GM23248 (cell line): ENCODE measurements at regions not wholly inside any gene's neighbourhood (a gene's known extent, or its start where the extent isn't known, plus 50 kb on each side); places are given as distances from the start of the nearest gene placed in this dataset.

Source experiments
- DNase-seq: peaks from one replicate; pipeline ENCODE4 v3.0.0-alpha.2; 2015
- H2AFZ ChIP-seq: fragments of 200-600 bp; sonication (generic); 2 replicates; pipeline ENCODE4 v1.6.1; 2016; ENCODE audit warnings: antibody characterized with exemption
- H3F3A ChIP-seq: fragments of 200-600 bp; sonication (generic); 2 replicates; pipeline ENCODE4 v1.6.1; 2016; ENCODE audit warnings: mild to moderate bottlenecking, antibody characterized with exemption, mixed run types; ENCODE audit not compliant: insufficient read depth
- H3K27ac ChIP-seq: fragments of 200-600 bp; sonication (generic); 2 replicates; pipeline ENCODE4 v1.5.1; 2016; ENCODE audit warnings: mild to moderate bottlenecking
- H3K27me3 ChIP-seq: fragments of 200-600 bp; sonication (generic); replicated peaks from 2 replicates; pipeline ENCODE4 v1.6.1; 2016; ENCODE audit warnings: mild to moderate bottlenecking; ENCODE audit not compliant: insufficient read depth
- H3K36me3 ChIP-seq: fragments of 200-600 bp; sonication (generic); 2 replicates; pipeline ENCODE4 v1.6.1; 2016; ENCODE audit warnings: low read depth, mild to moderate bottlenecking
- H3K4me1 ChIP-seq: fragments of 200-600 bp; sonication (generic); 2 replicates; pipeline ENCODE4 v1.6.1; 2016; ENCODE audit warnings: mild to moderate bottlenecking; ENCODE audit not compliant: insufficient read depth
- H3K4me2 ChIP-seq: fragments of 200-600 bp; sonication (generic); one replicate; pipeline ENCODE4 v1.6.1; 2016; ENCODE audit warnings: mild to moderate bottlenecking; ENCODE audit not compliant: unreplicated experiment
- H3K4me3 ChIP-seq: fragments of 200-600 bp; sonication (generic); 2 replicates; pipeline ENCODE4 v1.5.1; 2016; ENCODE audit warnings: mild to moderate bottlenecking
- H3K79me2 ChIP-seq: fragments of 200-600 bp; sonication (generic); 2 replicates; pipeline ENCODE4 v1.6.1; 2016; ENCODE audit warnings: mild to moderate bottlenecking; ENCODE audit not compliant: insufficient read depth
- H3K9ac ChIP-seq: fragments of 200-600 bp; sonication (generic); 2 replicates; pipeline ENCODE4 v1.6.1; 2016; ENCODE audit warnings: mild to moderate bottlenecking
- H3K9me2 ChIP-seq: fragments of 200-600 bp; sonication (generic); 2 replicates; pipeline ENCODE4 v1.6.1; 2016; ENCODE audit warnings: mixed run types, mild to moderate bottlenecking, moderate library complexity; ENCODE audit not compliant: insufficient read depth
- H3K9me3 ChIP-seq: fragments of 200-600 bp; sonication (generic); one replicate; pipeline ENCODE4 v1.6.1; 2017; ENCODE audit warnings: low read depth
- H4K20me1 ChIP-seq: fragments of 200-600 bp; sonication (generic); 2 replicates; pipeline ENCODE4 v1.6.0; 2016; ENCODE audit not compliant: insufficient read depth
- EZH2 ChIP-seq: fragments of 200-600 bp; sonication (generic); IDR thresholded peaks from 2 replicates; pipeline ENCODE4 v1.6.1; 2018; ENCODE audit warnings: antibody characterized with exemption, mild to moderate bottlenecking; ENCODE audit not compliant: insufficient read depth, poor library complexity, severe bottlenecking
- EZH2phosphoT487 ChIP-seq: fragments of 200-600 bp; sonication (generic); IDR thresholded peaks from 2 replicates; pipeline ENCODE4 v1.6.1; 2018; ENCODE audit warnings: antibody characterized with exemption, moderate library complexity, mild to moderate bottlenecking, low read depth; ENCODE audit not compliant: insufficient read depth
- WGBS, 2 experiments: methylation state at CpG; one replicate each; pipeline ENCODE4 v1.1.6; 2015 to 2017; ENCODE audit warnings: low lambda C conversion rate in 2 of 2, low coverage in 1 of 2; ENCODE audit errors: missing lambda C conversion rate in 2 of 2; 5-methylcytosine and 5-hydroxymethylcytosine counted together
- in situ Hi-C: fragments of 300-500 bp; cut with MboI; formaldehyde crosslinking; loops from 2 replicates; pipeline ENCODE4 v1.15.0; 2020

DNA sequence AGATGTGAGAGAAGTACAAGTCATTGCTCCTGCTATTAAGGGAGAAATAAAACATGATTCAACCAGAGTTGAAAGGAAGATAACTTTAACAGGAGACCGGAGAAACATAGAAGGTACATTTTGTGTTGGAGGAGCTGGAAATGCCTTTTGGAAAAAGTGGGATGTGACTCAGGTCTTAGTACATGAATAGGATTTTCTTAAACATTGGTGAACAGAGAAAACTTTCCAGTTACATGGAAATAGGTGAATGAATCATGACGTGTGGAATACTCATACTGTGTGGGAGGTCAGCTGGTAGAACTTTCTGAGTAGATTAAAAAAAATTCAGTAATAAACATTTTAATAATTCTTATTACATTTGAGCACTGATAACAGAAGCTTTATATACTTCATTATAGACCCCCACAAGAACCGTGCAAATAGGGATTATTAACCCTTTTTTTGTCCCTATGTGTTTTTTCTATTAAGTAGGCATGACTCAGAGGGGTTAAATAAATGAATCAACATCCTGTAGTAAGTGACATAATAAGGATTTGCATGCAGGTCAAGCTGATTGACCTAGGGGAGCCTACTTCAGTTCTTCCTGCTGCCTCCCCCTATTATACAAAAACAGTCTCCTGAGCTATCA, 710.5 kb downstream of the NOVA1 start:
- 10 to 12% methylated on average over 3 of the region's 3 CpGs for WGBS, 2 experiments
- in situ Hi-C loops = no loop called here

DNA sequence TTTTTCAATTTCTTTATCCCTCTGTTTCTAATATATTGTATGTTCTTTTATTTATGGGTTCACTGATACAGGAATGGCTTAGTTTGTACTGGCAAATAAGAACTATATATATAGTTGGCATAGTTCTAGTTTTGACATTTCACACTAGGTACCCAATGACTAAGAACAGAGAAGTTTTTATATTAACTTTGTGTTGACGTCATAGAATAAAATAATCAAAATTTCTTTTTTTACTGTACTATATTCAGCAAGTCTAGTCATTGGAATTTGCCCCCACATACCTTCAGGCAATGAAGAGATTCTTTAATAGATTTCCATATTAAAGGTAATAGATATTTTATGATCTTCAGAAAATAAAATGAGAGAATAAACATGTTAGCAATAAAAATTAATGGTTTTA, 713.2 kb downstream of the NOVA1 start:
- 0 out of 2 replicates have a peak, but pooled peaks cover 18% of the 10 kb centered on the region for H3F3A ChIP-seq
- DNase-seq = no peak
- no peaks in the 10 kb centered on the region for H4K20me1 ChIP-seq
- H3K9me3 ChIP-seq = no peaks in the 10 kb centered on the region
- no peaks in the 10 kb centered on the region for H3K9me2 ChIP-seq
- peaks cover 12% of the 10 kb centered on the region for H3K4me1 ChIP-seq
- H3K4me2 ChIP-seq = no peak overlapping the region
- H3K27me3 ChIP-seq = no peaks in the 10 kb centered on the region
- no peaks in the 10 kb centered on the region for H3K79me2 ChIP-seq
- in situ Hi-C loops = no loop called here
- H3K27ac ChIP-seq = no peak overlapping the region
- no peak overlapping the region for H3K4me3 ChIP-seq
- 87 to 100% methylated on average over 1 of the region's 1 CpG for WGBS, 2 experiments
- no peaks in the 10 kb centered on the region for H3K36me3 ChIP-seq
- no peak overlapping the region for H3K9ac ChIP-seq
- no peak overlapping the region for H2AFZ ChIP-seq
- no peak for TF ChIP-seq EZH2

More for the DNA sequence above, 710.5 kb downstream of the NOVA1 start:
- Histone ChIP-seq H3K27me3 (no peaks in the 10 kb centered on the region), H3K9me3 (no peaks in the 10 kb centered on the region), H3K9me2 (no peaks in the 10 kb centered on the region), H3K36me3 (no peaks in the 10 kb centered on the region), H3F3A (0 out of 2 replicates have a peak, but pooled peaks cover 18% of the 10 kb centered on the region), H3K27ac (no peak overlapping the region), H3K4me3 (no peak overlapping the region), H4K20me1 (no peaks in the 10 kb centered on the region), H3K9ac (no peak overlapping the region), H3K4me1 (peaks cover 12% of the 10 kb centered on the region), H3K4me2 (peak overlapping the region; percentile 9), H3K79me2 (no peaks in the 10 kb centered on the region), H2AFZ (no peak overlapping the region)
- no peak for TF ChIP-seq EZH2phosphoT487
- no peak for TF ChIP-seq EZH2
- DNase-seq = peak; percentile 65

DNA sequence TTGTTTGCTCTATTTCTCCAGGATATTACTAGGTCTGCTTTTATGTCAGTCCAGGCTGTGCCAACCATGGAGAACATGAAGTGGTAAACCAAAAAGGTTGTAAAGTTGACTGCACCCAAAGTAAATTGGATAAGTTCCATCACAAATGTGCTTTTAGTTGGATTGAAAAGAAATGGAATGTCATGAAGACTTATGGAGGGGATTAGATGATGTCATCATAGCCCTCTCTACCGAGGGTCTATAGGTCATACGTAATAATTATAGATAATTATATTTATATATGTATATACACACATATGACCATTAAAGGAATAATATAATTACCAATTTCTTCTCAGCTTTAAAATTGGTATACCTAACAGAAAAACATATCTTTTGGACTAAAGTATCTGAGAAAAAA, 714.9 kb downstream of the NOVA1 start:
- WGBS, 2 experiments = 37 to 41% methylated on average over 2 of the region's 2 CpGs
- Histone ChIP-seq H3K4me3 (no peak overlapping the region), H3K9me2 (no peaks in the 10 kb centered on the region), H3K27me3 (no peaks in the 10 kb centered on the region), H2AFZ (no peak overlapping the region), H3K27ac (no peak overlapping the region), H3F3A (0 out of 2 replicates have a peak, but pooled peaks cover 14% of the 10 kb centered on the region), H3K9ac (no peak overlapping the region), H3K9me3 (no peaks in the 10 kb centered on the region), H3K4me2 (no peak overlapping the region), H4K20me1 (no peaks in the 10 kb centered on the region), H3K4me1 (peaks cover 12% of the 10 kb centered on the region), H3K36me3 (no peaks in the 10 kb centered on the region), H3K79me2 (no peaks in the 10 kb centered on the region)
- no peak for DNase-seq
- in situ Hi-C loops = no loop called here
- TF ChIP-seq EZH2 (no peak), EZH2phosphoT487 (no peak)

- Histone ChIP-seq H3K27me3 (no peaks in the 10 kb centered on the region), H3K36me3 (no peaks in the 10 kb centered on the region), H3K79me2 (no peaks in the 10 kb centered on the region), H3K4me1 (no peaks in the 10 kb centered on the region), H3K9ac (no peak overlapping the region), H2AFZ (no peak overlapping the region), H4K20me1 (no peaks in the 10 kb centered on the region), H3F3A (no peaks in the 10 kb centered on the region), H3K4me2 (no peak overlapping the region), H3K9me3 (no peaks in the 10 kb centered on the region), H3K9me2 (no peaks in the 10 kb centered on the region), H3K4me3 (no peak overlapping the region), H3K27ac (no peak overlapping the region)
- TF ChIP-seq EZH2 = no peak
- no peak for TF ChIP-seq EZH2phosphoT487
- DNase-seq = no peak
- WGBS, 2 experiments = 87 to 91% methylated on average over 2 of the region's 2 CpGs
- in situ Hi-C loops = no loop called here
Observed at GRCh38 chr14:25875475-25875874, 722.4 kb downstream of the NOVA1 start.

DNA sequence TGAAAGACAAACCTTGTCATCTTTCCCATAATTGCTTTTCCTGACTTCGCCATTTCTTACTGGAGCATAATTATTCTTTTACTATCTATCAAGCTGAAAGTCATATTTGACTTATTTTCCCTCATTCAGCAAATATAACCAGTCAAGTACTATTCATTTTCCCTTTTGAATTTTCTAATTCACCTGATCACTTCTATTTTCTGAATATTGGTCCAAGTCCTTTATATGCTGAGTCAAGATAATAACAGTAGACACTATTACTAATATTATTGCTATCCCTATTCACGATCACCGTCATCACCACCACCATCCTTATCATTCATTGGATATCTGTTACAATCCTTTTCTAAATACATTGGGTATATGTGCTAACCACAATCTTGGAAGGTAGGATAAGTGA, 728.0 kb downstream of the NOVA1 start:
- H3F3A ChIP-seq = no peaks in the 10 kb centered on the region
- H3K4me2 ChIP-seq = no peak overlapping the region
- no peaks in the 10 kb centered on the region for H3K79me2 ChIP-seq
- DNase-seq = no peak
- WGBS, 2 experiments = 46 to 56% methylated on average over 3 of the region's 3 CpGs
- H2AFZ ChIP-seq = no peak overlapping the region
- H3K9ac ChIP-seq = no peak overlapping the region
- in situ Hi-C loops = no loop called here
- H3K27ac ChIP-seq = no peak overlapping the region
- no peaks in the 10 kb centered on the region for H3K36me3 ChIP-seq
- H3K4me3 ChIP-seq = no peak overlapping the region
- H4K20me1 ChIP-seq = no peaks in the 10 kb centered on the region
- no peaks in the 10 kb centered on the region for H3K4me1 ChIP-seq
- TF ChIP-seq EZH2 = no peak
- no peak for TF ChIP-seq EZH2phosphoT487
- no peaks in the 10 kb centered on the region for H3K9me2 ChIP-seq
- H3K27me3 ChIP-seq = no peaks in the 10 kb centered on the region
- no peaks in the 10 kb centered on the region for H3K9me3 ChIP-seq
